MCF 10A (cell line): ENCODE measurements at regions not wholly inside any gene's neighbourhood (a gene's known extent, or its start where the extent isn't known, plus 50 kb on each side); places are given as distances from the start of the nearest gene placed in this dataset.

Source experiments
- BruUV-seq: library from RNA; stranded (reverse); fragments of 400-500 nt; replicated peaks from 2 replicates; lab custom pipeline; 2021; lab: Mats Ljungman, UMichigan
- CTCF ChIA-PET: fragments of 300-600 bp; sonication (Branson Sonifier 250); formaldehyde crosslinking; extraction: SDS; loops from one replicate; lab custom pipeline; 2021; ENCODE audit warnings: antibody characterized with exemption, inconsistent platforms; lab: Yijun Ruan, JAX
- POLR2A ChIA-PET: fragments of 300-600, 350-650 bp; sonication (Branson Sonifier 250); formaldehyde crosslinking; extraction: SDS; loops from one replicate; lab custom pipeline; 2020; ENCODE audit warnings: antibody characterized with exemption, inconsistent platforms; lab: Yijun Ruan, JAX
- DNase-seq: peaks from one replicate; pipeline ENCODE4 v3.0.0-alpha.2; 2018; ENCODE audit not compliant: unreplicated experiment
- H3K27ac Mint-ChIP-seq: one replicate; pipeline ENCODE4 v1.8.0; 2022; ENCODE audit warnings: mild to moderate bottlenecking, low read depth, mixed read lengths; ENCODE audit not compliant: unreplicated experiment
- H3K27me3 Mint-ChIP-seq: one replicate; pipeline ENCODE4 v1.8.0; 2022; ENCODE audit warnings: mixed read lengths; ENCODE audit not compliant: insufficient read depth, unreplicated experiment
- H3K36me3 Mint-ChIP-seq: one replicate; pipeline ENCODE4 v1.8.0; 2022; ENCODE audit warnings: mild to moderate bottlenecking, moderate library complexity, mixed read lengths; ENCODE audit not compliant: insufficient read depth, unreplicated experiment
- H3K4me1 Mint-ChIP-seq: one replicate; pipeline ENCODE4 v1.8.0; 2022; ENCODE audit warnings: mixed read lengths; ENCODE audit not compliant: insufficient read depth, unreplicated experiment
- H3K4me3 Mint-ChIP-seq: one replicate; pipeline ENCODE4 v1.8.0; 2022; ENCODE audit warnings: mild to moderate bottlenecking, moderate library complexity, mixed read lengths; ENCODE audit not compliant: unreplicated experiment
- H3K9me3 Mint-ChIP-seq: one replicate; pipeline ENCODE4 v1.8.0; 2022; ENCODE audit warnings: mixed read lengths; ENCODE audit not compliant: unreplicated experiment
- CTCF ChIP-seq: fragments of 200-600 bp; IDR thresholded peaks from one replicate; pipeline ENCODE4 v1.8.0; 2022; ENCODE audit warnings: antibody characterized with exemption, mild to moderate bottlenecking; ENCODE audit not compliant: unreplicated experiment
- intact Hi-C: fragments of 100-400 bp; cut with micrococcal nuclease; formaldehyde crosslinking; loops from 2 replicates; pipeline ENCODE4 v1.14.1; 2022

DNA sequence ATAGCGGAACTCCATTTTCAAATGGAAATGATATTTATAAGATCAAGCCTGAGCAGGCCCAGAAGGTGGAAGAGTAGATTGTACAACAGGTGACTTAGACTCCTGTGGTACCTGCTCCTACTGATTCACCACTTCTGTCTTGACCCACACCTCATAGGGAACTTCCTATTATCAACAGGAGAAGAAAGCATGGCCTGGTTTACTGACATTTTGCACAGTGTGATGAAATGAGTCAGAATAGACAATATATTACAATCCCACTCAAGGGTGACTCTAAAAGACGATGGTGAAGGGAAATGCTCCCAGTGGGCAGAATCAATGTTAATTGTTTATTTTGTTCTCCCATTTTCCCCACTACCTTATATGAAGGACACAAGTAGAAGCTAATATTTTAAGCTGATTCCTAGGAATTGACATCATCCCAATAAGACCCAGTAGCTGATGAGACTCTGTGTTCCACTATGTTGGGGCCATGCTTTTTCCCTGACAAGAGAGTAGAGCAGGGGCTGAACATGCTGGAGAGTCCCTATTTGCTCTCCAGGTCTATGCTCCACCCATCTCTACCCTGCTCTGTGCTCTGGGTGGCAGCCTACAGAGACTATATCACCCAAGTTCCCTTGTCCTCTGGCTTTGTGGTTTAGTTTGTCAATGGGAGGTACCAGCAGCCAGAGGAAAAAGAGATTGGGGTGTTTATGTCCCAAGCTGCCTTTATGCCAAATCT lies 163.4 kb upstream of the FSTL4 start:
- no peak overlapping the region for H3K4me3 Mint-ChIP-seq

DNA sequence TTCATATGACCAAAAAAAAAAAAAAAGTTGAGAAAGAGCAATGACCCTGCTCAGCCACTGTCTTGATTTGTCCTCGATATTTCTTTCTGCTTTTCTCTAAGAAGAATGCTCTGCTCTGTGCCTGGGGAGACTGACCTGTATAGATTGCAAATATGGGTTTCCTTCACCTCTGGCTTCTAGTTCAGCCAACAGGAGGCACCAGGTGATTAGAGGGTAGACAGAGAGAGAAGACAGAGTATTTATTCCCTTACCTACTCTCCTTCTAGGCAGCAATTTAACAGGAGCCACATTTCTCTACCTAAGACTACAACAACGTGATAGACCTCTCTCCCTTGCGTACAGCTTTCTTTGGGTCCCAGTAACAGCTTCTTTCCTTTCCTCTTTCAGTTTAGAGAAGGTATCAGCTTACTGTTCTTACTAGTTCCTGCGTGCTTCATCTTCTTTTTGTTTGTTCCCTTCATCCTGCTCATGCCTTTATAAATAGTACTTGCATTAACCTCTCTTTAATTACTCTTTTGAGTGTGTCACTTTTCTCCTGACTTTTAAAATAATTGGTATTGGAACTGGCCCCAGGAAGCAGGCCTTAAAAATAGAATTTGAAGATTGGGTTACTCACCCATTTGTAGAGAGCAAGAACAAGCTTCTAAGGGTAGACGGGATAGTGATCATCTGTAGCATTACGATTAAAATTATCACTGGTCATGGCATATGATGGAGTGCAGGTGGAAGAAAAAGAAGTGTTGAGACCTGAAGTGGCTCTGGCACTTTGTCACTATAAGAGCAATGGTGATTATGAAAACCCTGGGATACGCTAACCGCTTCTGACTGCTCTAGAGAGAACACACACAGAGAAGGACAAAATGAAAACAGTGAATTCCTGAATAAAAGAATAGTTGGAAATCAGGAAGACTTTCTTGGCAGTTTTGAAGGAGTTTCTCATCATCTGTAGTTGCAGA lies 161.2 kb upstream of the FSTL4 start:
- no peak overlapping the region for H3K27ac Mint-ChIP-seq
- H3K4me3 Mint-ChIP-seq: no peak overlapping the region
- H3K9me3 Mint-ChIP-seq: no peaks in the 10 kb centered on the region
- H3K27me3 Mint-ChIP-seq: peaks cover 22% of the 10 kb centered on the region
- DNase-seq: no peak
- no peaks in the 10 kb centered on the region for H3K36me3 Mint-ChIP-seq
- POLR2A ChIA-PET: no interaction called here
- no peak for TF ChIP-seq CTCF
- intact Hi-C loops: no loop called here
- no peaks in the 10 kb centered on the region for H3K4me1 Mint-ChIP-seq
- no TSS peak for BruUV-seq
- CTCF ChIA-PET: no interaction called here

More for the DNA sequence above, 163.4 kb upstream of the FSTL4 start:
- POLR2A ChIA-PET: interaction anchor here (0.6 kb wide), 1 partner anchor 152 kb away, joined by 3 read pairs; no protein-coding TSS in a partner anchor
- no peak for TF ChIP-seq CTCF
- DNase-seq: no peak
- BruUV-seq: no TSS peak
- H3K36me3 Mint-ChIP-seq: no peaks in the 10 kb centered on the region
- CTCF ChIA-PET: interaction anchor here (1.0 kb wide), 1 partner anchor 94 kb away, joined by 4 read pairs; no protein-coding TSS in a partner anchor
- H3K27ac Mint-ChIP-seq: no peak overlapping the region
- H3K9me3 Mint-ChIP-seq: no peaks in the 10 kb centered on the region
- no peaks in the 10 kb centered on the region for H3K4me1 Mint-ChIP-seq
- intact Hi-C loops: no loop called here
- H3K27me3 Mint-ChIP-seq: peaks cover 17% of the 10 kb centered on the region

DNA sequence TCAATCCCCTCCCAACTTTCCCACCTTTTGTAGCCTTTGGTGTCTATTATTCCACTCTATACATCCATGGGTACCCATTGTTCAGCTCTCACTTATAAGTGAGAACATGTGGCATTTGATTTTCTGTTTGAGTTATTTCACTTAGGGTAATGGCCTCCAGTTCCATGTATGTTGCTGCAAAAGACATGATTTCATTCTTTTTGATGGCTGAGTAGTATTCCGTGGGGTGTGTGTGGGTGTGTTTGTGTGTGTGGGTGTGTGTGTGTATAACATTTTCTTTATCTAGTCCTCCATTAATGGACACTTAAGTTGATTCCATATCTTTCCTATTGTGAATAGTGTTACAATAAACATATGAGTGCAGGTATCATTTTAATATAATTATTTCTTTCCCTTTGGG lies 157.5 kb upstream of the FSTL4 start:
- Mint-ChIP-seq H3K27ac (no peak overlapping the region), H3K9me3 (no peaks in the 10 kb centered on the region), H3K36me3 (no peaks in the 10 kb centered on the region), H3K4me1 (no peaks in the 10 kb centered on the region), H3K27me3 (peaks cover 58% of the 10 kb centered on the region), H3K4me3 (no peak overlapping the region)
- CTCF ChIA-PET: no interaction called here
- TF ChIP-seq CTCF: no peak
- no peak for DNase-seq
- BruUV-seq: no TSS peak
- POLR2A ChIA-PET: no interaction called here
- intact Hi-C loops: no loop called here

DNA sequence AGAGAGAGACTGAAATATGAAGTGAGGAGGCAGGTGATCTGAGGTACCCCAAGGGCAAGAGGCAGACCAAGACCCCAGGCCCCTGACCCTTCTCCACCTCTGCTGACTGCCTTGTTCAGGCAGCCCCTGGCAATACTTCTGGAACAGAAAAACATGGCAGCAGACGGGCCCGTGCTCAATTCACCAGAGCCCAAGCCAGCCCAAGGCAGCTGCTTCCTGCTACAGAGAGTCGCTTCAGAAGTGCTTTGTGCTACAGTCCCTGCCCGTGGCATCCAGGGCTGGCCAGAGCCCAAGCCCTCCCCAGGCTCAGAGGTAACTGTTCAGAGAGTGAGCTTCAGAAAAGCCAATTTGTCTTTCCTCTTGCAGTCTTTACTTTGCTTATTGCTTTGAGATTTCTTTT lies 151.4 kb upstream of the FSTL4 start:
- no TSS peak for BruUV-seq
- H3K27me3 Mint-ChIP-seq: peaks cover 39% of the 10 kb centered on the region
- no peak for DNase-seq

More for the DNA sequence above, 151.4 kb upstream of the FSTL4 start:
- no peak for TF ChIP-seq CTCF
- POLR2A ChIA-PET: no interaction called here
- H3K27ac Mint-ChIP-seq: no peak overlapping the region
- no peaks in the 10 kb centered on the region for H3K9me3 Mint-ChIP-seq
- H3K36me3 Mint-ChIP-seq: no peaks in the 10 kb centered on the region
- H3K4me3 Mint-ChIP-seq: no peak overlapping the region
- intact Hi-C loops: no loop called here
- no peaks in the 10 kb centered on the region for H3K4me1 Mint-ChIP-seq
- CTCF ChIA-PET: interaction anchor here (0.6 kb wide), 1 partner anchor 44 kb away, joined by 3 read pairs; no protein-coding TSS in a partner anchor
